SK-N-SH treated with all-trans-retinoic acid at 6 μM for 48 hours (cell line): ENCODE measurements at regions not wholly inside any gene's neighbourhood (a gene's known extent, or its start where the extent isn't known, plus 50 kb on each side); places are given as distances from the start of the nearest gene placed in this dataset.

Source experiments
- CSDC2 ChIP-seq: fragments of 250-450 bp; sonication (Bioruptor Pico); IDR thresholded peaks from 2 replicates; pipeline ENCODE4 v1.5.0; 2020; ENCODE audit warnings: mild to moderate bottlenecking, moderate library complexity
- PPARA ChIP-seq: fragments of 250-450 bp; sonication (Bioruptor Pico); IDR thresholded peaks from 2 replicates; pipeline ENCODE4 v1.5.0; 2020; ENCODE audit warnings: mild to moderate bottlenecking, borderline replicate concordance
- ZNF565 ChIP-seq: fragments of 450-650 bp; formaldehyde crosslinking; conservative IDR thresholded peaks from 2 replicates; pipeline ENCODE4 v1.5.0; 2020; ENCODE audit warnings: low read depth, mild to moderate bottlenecking, moderate library complexity
- TF ChIP-seq, protein P1 (sequence below): fragments of 250-450 bp; sonication (Bioruptor Pico); IDR thresholded peaks from 2 replicates; pipeline ENCODE4 v1.8.0; 2021; ENCODE audit warnings: low read depth, mild to moderate bottlenecking, moderate library complexity, borderline replicate concordance

DNA sequence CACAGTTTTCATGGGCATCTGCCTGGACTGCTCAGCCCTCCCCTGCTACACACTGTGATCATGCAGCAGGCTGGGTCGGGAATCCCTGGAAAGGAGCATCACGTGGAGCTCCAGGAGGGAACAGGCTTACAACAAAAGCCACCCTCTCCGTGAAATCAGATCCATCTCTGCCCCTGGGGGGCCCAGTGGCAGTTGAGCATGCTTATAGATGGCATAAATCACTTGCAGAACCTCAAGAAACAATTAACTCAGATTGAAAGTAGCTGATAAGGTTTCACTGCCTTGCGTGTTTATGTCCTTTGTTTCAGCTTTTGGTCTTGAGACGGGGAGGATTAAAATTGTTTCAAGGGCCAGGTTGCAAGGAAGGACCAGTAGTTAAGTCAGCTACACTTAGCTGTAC, 354.8 kb upstream of the MEIS1 start:
- no peak for TF ChIP-seq ZNF565
- no peak for TF ChIP-seq CSDC2
- TF ChIP-seq, protein P1, sequence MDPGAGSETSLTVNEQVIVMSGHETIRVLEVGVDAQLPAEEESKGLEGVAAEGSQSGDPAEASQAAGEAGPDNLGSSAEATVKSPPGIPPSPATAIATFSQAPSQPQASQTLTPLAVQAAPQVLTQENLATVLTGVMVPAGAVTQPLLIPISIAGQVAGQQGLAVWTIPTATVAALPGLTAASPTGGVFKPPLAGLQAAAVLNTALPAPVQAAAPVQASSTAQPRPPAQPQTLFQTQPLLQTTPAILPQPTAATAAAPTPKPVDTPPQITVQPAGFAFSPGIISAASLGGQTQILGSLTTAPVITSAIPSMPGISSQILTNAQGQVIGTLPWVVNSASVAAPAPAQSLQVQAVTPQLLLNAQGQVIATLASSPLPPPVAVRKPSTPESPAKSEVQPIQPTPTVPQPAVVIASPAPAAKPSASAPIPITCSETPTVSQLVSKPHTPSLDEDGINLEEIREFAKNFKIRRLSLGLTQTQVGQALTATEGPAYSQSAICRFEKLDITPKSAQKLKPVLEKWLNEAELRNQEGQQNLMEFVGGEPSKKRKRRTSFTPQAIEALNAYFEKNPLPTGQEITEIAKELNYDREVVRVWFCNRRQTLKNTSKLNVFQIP = no peak
- TF ChIP-seq PPARA (CRISPR knock-in tag) = no peak
